ENCODE measurements at regions not wholly inside any gene's neighbourhood (a gene's known extent, or its start where the extent isn't known, plus 50 kb on each side); places are given as distances from the start of the nearest gene placed in this dataset.

- TF ChIP-seq, protein P1, sequence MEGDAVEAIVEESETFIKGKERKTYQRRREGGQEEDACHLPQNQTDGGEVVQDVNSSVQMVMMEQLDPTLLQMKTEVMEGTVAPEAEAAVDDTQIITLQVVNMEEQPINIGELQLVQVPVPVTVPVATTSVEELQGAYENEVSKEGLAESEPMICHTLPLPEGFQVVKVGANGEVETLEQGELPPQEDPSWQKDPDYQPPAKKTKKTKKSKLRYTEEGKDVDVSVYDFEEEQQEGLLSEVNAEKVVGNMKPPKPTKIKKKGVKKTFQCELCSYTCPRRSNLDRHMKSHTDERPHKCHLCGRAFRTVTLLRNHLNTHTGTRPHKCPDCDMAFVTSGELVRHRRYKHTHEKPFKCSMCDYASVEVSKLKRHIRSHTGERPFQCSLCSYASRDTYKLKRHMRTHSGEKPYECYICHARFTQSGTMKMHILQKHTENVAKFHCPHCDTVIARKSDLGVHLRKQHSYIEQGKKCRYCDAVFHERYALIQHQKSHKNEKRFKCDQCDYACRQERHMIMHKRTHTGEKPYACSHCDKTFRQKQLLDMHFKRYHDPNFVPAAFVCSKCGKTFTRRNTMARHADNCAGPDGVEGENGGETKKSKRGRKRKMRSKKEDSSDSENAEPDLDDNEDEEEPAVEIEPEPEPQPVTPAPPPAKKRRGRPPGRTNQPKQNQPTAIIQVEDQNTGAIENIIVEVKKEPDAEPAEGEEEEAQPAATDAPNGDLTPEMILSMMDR (conservative IDR thresholded peaks at IDR 0.05) = no peak
- TF ChIP-seq EZH2 (IDR thresholded peaks at IDR 0.05; ENCODE audit: low read depth) = no peak
Measured at GRCh38 chr6:40734607-40735006, 147.4 kb upstream of the LRFN2 start.

All from PC-9 (cell line).